HCT116 (cell line): ENCODE measurements at regions not wholly inside any gene's neighbourhood (a gene's known extent, or its start where the extent isn't known, plus 50 kb on each side); places are given as distances from the start of the nearest gene placed in this dataset.

Source experiments
- ATAC-seq: fragments of 200-7000 bp; cut with Tn5 transposase; 2 replicates; pipeline ENCODE4 v1.9.1; 2020; ENCODE audit warnings: mild to moderate bottlenecking, moderate library complexity
- BruUV-seq: library from RNA; stranded (reverse); fragments of 400-500 nt; replicated peaks from 2 replicates; lab custom pipeline; 2021; lab: Mats Ljungman, UMichigan
- CTCF ChIA-PET: fragments of 300-600 bp; sonication (Branson Sonifier 250); formaldehyde crosslinking; loops from one replicate; lab custom pipeline; 2021; ENCODE audit warnings: antibody characterized with exemption; lab: Charles Lee
- POLR2A ChIA-PET: fragments of 300-600, 350-600 bp; sonication (Branson Sonifier 250); formaldehyde crosslinking; loops from one replicate; lab custom pipeline; 2021; ENCODE audit warnings: antibody characterized with exemption; lab: Charles Lee
- RAD21 ChIA-PET, 2 experiments: fragments of 300-600 bp; sonication (Branson Sonifier 250); formaldehyde crosslinking; loops; one replicate each; lab custom pipeline; 2023; ENCODE audit warnings: low total read pairs in 2 of 2; ENCODE audit not compliant: uncharacterized antibody in 2 of 2, unreplicated experiment in 2 of 2, low non-redundant PET in 1 of 2; lab: Charles Lee
- DNase-seq: peaks from one replicate; pipeline ENCODE4 v3.0.0-alpha.2; 2010; ENCODE audit warnings: low read depth, low spot score
- H2AFZ ChIP-seq: fragments of 200-600 bp; shearing (Covaris generic), sonication (generic); 2 replicates; pipeline ENCODE4 v1.6.1; 2017; ENCODE audit warnings: low read depth, mixed run types, mixed read lengths, antibody characterized with exemption, low read length; ENCODE audit not compliant: poor library complexity, severe bottlenecking
- H3K27ac ChIP-seq: 2 replicates; pipeline ENCODE4 v1.5.1; 2012; ENCODE audit warnings: low read depth, low read length
- H3K27me3 ChIP-seq: fragments of 200-600 bp; sonication (generic); 2 replicates; pipeline ENCODE4 v1.6.1; 2016; ENCODE audit warnings: mixed run types, low read length, mixed read lengths; ENCODE audit not compliant: insufficient read depth
- H3K36me3 ChIP-seq, 2 experiments: fragments of 200-500 bp in 1 of 2; fragments of 200-600 bp in 1 of 2; sonication (Bioruptor generic) in 1 of 2; sonication (generic) in 1 of 2; 2 replicates each; pipeline versions ENCODE4 v1.5.1 to v1.6.1; 2014 to 2016; ENCODE audit warnings: low read length in 2 of 2, inconsistent platforms in 1 of 2, mixed read lengths in 1 of 2, mixed run types in 1 of 2; ENCODE audit not compliant: insufficient read depth in 2 of 2, control insufficient read depth in 1 of 2
- H3K4me1 ChIP-seq, 2 experiments: fragments of 200-600 bp in 1 of 2; sonication (generic) in 1 of 2; 2 replicates each; pipeline versions ENCODE4 v1.5.1 to v1.6.1; 2012 to 2017; ENCODE audit warnings: low read length in 2 of 2, inconsistent platforms in 1 of 2, mild to moderate bottlenecking in 1 of 2, mixed read lengths in 1 of 2, mixed run types in 1 of 2, moderate library complexity in 1 of 2; ENCODE audit not compliant: insufficient read depth in 2 of 2, control insufficient read depth in 1 of 2
- H3K4me2 ChIP-seq: fragments of 200-600 bp; sonication (generic); 2 replicates; pipeline ENCODE4 v1.6.1; 2017; ENCODE audit warnings: mixed run types, low read length, mixed read lengths
- H3K4me3 ChIP-seq, 2 experiments: fragments of 200-600 bp in 1 of 2; sonication (generic) in 1 of 2; replicated peaks in 1 of 2; 2 replicates each; pipeline ENCODE4 v1.5.1; 2011 to 2016; ENCODE audit warnings: low read length in 2 of 2, control low read depth in 1 of 2, low read depth in 1 of 2, mild to moderate bottlenecking in 1 of 2, mixed read lengths in 1 of 2, mixed run types in 1 of 2
- H3K79me2 ChIP-seq: fragments of 200-600 bp; sonication (generic); 2 replicates; pipeline ENCODE4 v1.6.1; 2017; ENCODE audit warnings: mild to moderate bottlenecking, mixed run types, low read length, moderate library complexity, mixed read lengths; ENCODE audit not compliant: insufficient read depth
- H3K9ac ChIP-seq: fragments of 200-600 bp; sonication (generic); 2 replicates; pipeline ENCODE4 v1.6.1; 2016; ENCODE audit warnings: low read length, mixed read lengths
- H3K9me2 ChIP-seq: fragments of 200-600 bp; sonication (generic), shearing (Covaris generic); 2 replicates; pipeline ENCODE4 v1.6.1; 2017; ENCODE audit warnings: mixed run types, mild to moderate bottlenecking, moderate library complexity; ENCODE audit not compliant: insufficient read depth
- H3K9me3 ChIP-seq, 2 experiments: fragments of 200-500 bp in 1 of 2; fragments of 200-600 bp in 1 of 2; sonication (Bioruptor generic) in 1 of 2; sonication (generic) in 1 of 2; 2 replicates each; pipeline ENCODE4 v1.6.1; 2014 to 2017; ENCODE audit warnings: low read length in 2 of 2, mixed read lengths in 2 of 2, inconsistent platforms in 1 of 2, low read depth in 1 of 2, mild to moderate bottlenecking in 1 of 2, mixed run types in 1 of 2, moderate library complexity in 1 of 2; ENCODE audit not compliant: control insufficient read depth in 1 of 2, insufficient read depth in 1 of 2
- H4K20me1 ChIP-seq: fragments of 200-600 bp; sonication (generic), shearing (Covaris generic); 2 replicates; pipeline ENCODE4 v1.6.1; 2017; ENCODE audit warnings: mixed run types, mild to moderate bottlenecking, moderate library complexity; ENCODE audit not compliant: insufficient read depth
- CBX3 ChIP-seq: IDR thresholded peaks from 2 replicates; pipeline ENCODE4 v1.6.1; 2012; ENCODE audit warnings: low read depth
- CEBPB ChIP-seq: IDR thresholded peaks from 2 replicates; pipeline ENCODE4 v1.6.1; 2012; ENCODE audit warnings: low read depth
- ELF1 ChIP-seq: IDR thresholded peaks from 2 replicates; pipeline ENCODE4 v1.6.1; 2012; ENCODE audit warnings: low read depth, borderline replicate concordance
- EZH2 ChIP-seq: fragments of 200-600 bp; sonication (generic); IDR thresholded peaks from 2 replicates; pipeline ENCODE4 v1.6.1; 2017; ENCODE audit warnings: antibody characterized with exemption, mixed run types
- EZH2phosphoT487 ChIP-seq: fragments of 200-600 bp; IDR thresholded peaks from 2 replicates; pipeline ENCODE4 v1.6.1; 2018; ENCODE audit warnings: antibody characterized with exemption, borderline replicate concordance
- JUND ChIP-seq: IDR thresholded peaks from 2 replicates; pipeline ENCODE4 v1.6.1; 2012
- MAX ChIP-seq: IDR thresholded peaks from 2 replicates; pipeline ENCODE4 v1.6.1; 2012
- POLR2A ChIP-seq: IDR thresholded peaks from 2 replicates; pipeline ENCODE4 v1.7.0; 2011; ENCODE audit warnings: borderline replicate concordance; ENCODE audit not compliant: insufficient read depth, insufficient read length; ENCODE audit errors: extremely low read depth
- RAD21 ChIP-seq: IDR thresholded peaks from 2 replicates; pipeline ENCODE4 v1.6.1; 2012; ENCODE audit warnings: low read depth, mild to moderate bottlenecking
- SIN3A ChIP-seq: IDR thresholded peaks from 2 replicates; pipeline ENCODE4 v1.6.1; 2012; ENCODE audit warnings: low read depth
- SP1 ChIP-seq: IDR thresholded peaks from 2 replicates; pipeline ENCODE4 v1.6.1; 2012; ENCODE audit warnings: low read depth
- SRF ChIP-seq: IDR thresholded peaks from 2 replicates; pipeline ENCODE4 v1.6.1; 2012; ENCODE audit warnings: low read depth
- TCF7L2 ChIP-seq: IDR thresholded peaks from 2 replicates; pipeline ENCODE4 v1.7.0; 2011; ENCODE audit warnings: borderline replicate concordance, inconsistent platforms; ENCODE audit not compliant: insufficient read depth, insufficient read length; ENCODE audit errors: extremely low read depth
- YY1 ChIP-seq: IDR thresholded peaks from 2 replicates; pipeline ENCODE4 v1.6.1; 2011; ENCODE audit warnings: low read length, low read depth, moderate library complexity, mild to moderate bottlenecking; ENCODE audit not compliant: insufficient replicate concordance; ENCODE audit errors: extremely low read depth
- ZBTB33 ChIP-seq: IDR thresholded peaks from 2 replicates; pipeline ENCODE4 v1.6.1; 2011; ENCODE audit warnings: mild to moderate bottlenecking, low read length, moderate library complexity; ENCODE audit not compliant: insufficient replicate concordance; ENCODE audit errors: extremely low read depth
- ZFX ChIP-seq: fragments of 450-650 bp; IDR thresholded peaks from 2 replicates; pipeline ENCODE4 v1.6.1; 2017
- ZNF274 ChIP-seq: fragments of 200-500 bp; sonication (Bioruptor generic); IDR thresholded peaks from 2 replicates; pipeline ENCODE4 v1.6.1; 2014; ENCODE audit warnings: mild to moderate bottlenecking, low read depth, low read length, inconsistent platforms
- intact Hi-C: fragments of 100-400 bp; cut with micrococcal nuclease; formaldehyde crosslinking; loops from 2 replicates; pipeline ENCODE4 v1.10.0; 2022
- TF ChIP-seq, protein P1 (sequence below): IDR thresholded peaks from 2 replicates; pipeline ENCODE4 v1.6.1; 2012
- TF ChIP-seq, protein P2 (sequence below): IDR thresholded peaks from 2 replicates; pipeline ENCODE4 v1.6.1; 2012; ENCODE audit warnings: low read depth

GRCh38 chr7:36016648-36017047 is 136.4 kb upstream of the EEPD1 start (continued):
- TF ChIP-seq ZBTB33 (no peak), ELF1 (no peak), TCF7L2 (no peak), EZH2phosphoT487 (no peak), ZNF274 (no peak), CEBPB (no peak)

- ChIA-PET POLR2A (no interaction called here), RAD21 (no interaction called here), CTCF (no interaction called here)
- Histone ChIP-seq H3K4me1 (no peaks in the 10 kb centered on the region), H3K27ac (no peak overlapping the region), H3K9me3 (no peaks in the 10 kb centered on the region), H3K79me2 (no peaks in the 10 kb centered on the region), H3K36me3 (no peaks in the 10 kb centered on the region), H4K20me1 (no peaks in the 10 kb centered on the region), H2AFZ (no peak overlapping the region), H3K9me2 (no peaks in the 10 kb centered on the region), H3K9ac (no peak overlapping the region), H3K27me3 (no peaks in the 10 kb centered on the region), H3K4me3 (no peak overlapping the region), H3K4me2 (no peak overlapping the region)
- ATAC-seq = no peak
- intact Hi-C loops = no loop called here
- no TSS peak for BruUV-seq
- no peak for DNase-seq
- TF ChIP-seq ZBTB33 (no peak), JUND (no peak), CEBPB (no peak), SIN3A (no peak), MAX (no peak), CBX3 (no peak), YY1 (no peak), RAD21 (no peak), EZH2phosphoT487 (no peak), SRF (no peak), SP1 (no peak), ZFX (no peak), POLR2A (no peak), TCF7L2 (no peak), EZH2 (no peak)
- TF ChIP-seq, protein P1, sequence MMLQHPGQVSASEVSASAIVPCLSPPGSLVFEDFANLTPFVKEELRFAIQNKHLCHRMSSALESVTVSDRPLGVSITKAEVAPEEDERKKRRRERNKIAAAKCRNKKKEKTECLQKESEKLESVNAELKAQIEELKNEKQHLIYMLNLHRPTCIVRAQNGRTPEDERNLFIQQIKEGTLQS = no peak
- TF ChIP-seq, protein P2, sequence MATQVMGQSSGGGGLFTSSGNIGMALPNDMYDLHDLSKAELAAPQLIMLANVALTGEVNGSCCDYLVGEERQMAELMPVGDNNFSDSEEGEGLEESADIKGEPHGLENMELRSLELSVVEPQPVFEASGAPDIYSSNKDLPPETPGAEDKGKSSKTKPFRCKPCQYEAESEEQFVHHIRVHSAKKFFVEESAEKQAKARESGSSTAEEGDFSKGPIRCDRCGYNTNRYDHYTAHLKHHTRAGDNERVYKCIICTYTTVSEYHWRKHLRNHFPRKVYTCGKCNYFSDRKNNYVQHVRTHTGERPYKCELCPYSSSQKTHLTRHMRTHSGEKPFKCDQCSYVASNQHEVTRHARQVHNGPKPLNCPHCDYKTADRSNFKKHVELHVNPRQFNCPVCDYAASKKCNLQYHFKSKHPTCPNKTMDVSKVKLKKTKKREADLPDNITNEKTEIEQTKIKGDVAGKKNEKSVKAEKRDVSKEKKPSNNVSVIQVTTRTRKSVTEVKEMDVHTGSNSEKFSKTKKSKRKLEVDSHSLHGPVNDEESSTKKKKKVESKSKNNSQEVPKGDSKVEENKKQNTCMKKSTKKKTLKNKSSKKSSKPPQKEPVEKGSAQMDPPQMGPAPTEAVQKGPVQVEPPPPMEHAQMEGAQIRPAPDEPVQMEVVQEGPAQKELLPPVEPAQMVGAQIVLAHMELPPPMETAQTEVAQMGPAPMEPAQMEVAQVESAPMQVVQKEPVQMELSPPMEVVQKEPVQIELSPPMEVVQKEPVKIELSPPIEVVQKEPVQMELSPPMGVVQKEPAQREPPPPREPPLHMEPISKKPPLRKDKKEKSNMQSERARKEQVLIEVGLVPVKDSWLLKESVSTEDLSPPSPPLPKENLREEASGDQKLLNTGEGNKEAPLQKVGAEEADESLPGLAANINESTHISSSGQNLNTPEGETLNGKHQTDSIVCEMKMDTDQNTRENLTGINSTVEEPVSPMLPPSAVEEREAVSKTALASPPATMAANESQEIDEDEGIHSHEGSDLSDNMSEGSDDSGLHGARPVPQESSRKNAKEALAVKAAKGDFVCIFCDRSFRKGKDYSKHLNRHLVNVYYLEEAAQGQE = no peak
Observed at GRCh38 chr7:36017111-36017510, 135.9 kb upstream of the EEPD1 start.
